Stomach (tissue), 8 donors: ENCODE measurements at regions not wholly inside any gene's neighbourhood (a gene's known extent, or its start where the extent isn't known, plus 50 kb on each side); places are given as distances from the start of the nearest gene placed in this dataset.

Source experiments
- DNase-seq, 2 donors: peaks; one replicate each; pipeline versions ENCODE4 v3.0.0 to v3.0.0-alpha.2; 2013 to 2019
- H3K27ac ChIP-seq, 5 donors: fragments of 200-600 bp in 4 of 5; sonication (generic) in 4 of 5; one replicate each; pipeline ENCODE4 v1.5.1; 2013 to 2019; ENCODE audit warnings: mild to moderate bottlenecking in 1 of 5, moderate library complexity in 1 of 5
- H3K27me3 ChIP-seq, 3 donors: fragments of 200-600 bp; sonication (generic); one replicate each; pipeline ENCODE4 v1.5.1; 2017 to 2019; ENCODE audit warnings: mixed run types in 1 of 3
- H3K36me3 ChIP-seq, 4 donors: fragments of 200-600 bp; sonication (generic); 1 replicate in 3 of 4; 2 replicates in 1 of 4; pipeline ENCODE4 v1.5.1; 2016 to 2019
- H3K4me1 ChIP-seq, 4 donors: fragments of 200-600 bp; sonication (generic); one replicate each; pipeline ENCODE4 v1.5.1; 2016 to 2019
- H3K4me3 ChIP-seq, 4 donors: fragments of 200-600 bp; sonication (generic) in 3 of 4; one replicate each; pipeline ENCODE4 v1.5.1; 2016 to 2019; ENCODE audit warnings: mild to moderate bottlenecking in 1 of 4
- H3K9me3 ChIP-seq, 4 donors: fragments of 200-600 bp; sonication (generic); one replicate each; pipeline ENCODE4 v1.5.1; 2016 to 2019
- EP300 ChIP-seq: sonication (generic); formaldehyde crosslinking; IDR thresholded peaks from one replicate; pipeline ENCODE4 v1.6.1; 2017; ENCODE audit warnings: antibody characterized with exemption
- POLR2A ChIP-seq, 4 donors: fragments of 450-650 bp; IDR thresholded peaks; one replicate each; pipeline ENCODE4 v1.6.1; 2016; ENCODE audit warnings: antibody characterized with exemption in 4 of 4, control low read depth in 2 of 4, mild to moderate bottlenecking in 1 of 4, moderate library complexity in 1 of 4
- POLR2AphosphoS5 ChIP-seq, 3 donors: sonication (generic); formaldehyde crosslinking; IDR thresholded peaks; one replicate each; pipeline ENCODE4 v1.6.1; 2016; ENCODE audit warnings: antibody characterized with exemption in 3 of 3
- WGBS, 5 donors: extraction: QIAGEN DNeasy Blood & Tissue Kit in 3 of 5; methylation state at CpG; one replicate each; pipeline versions ENCODE4 v1.1.5 to v1.1.7; 2013 to 2018; 5-methylcytosine and 5-hydroxymethylcytosine counted together
- intact Hi-C: fragments of 100-400 bp; cut with DNase I; formaldehyde crosslinking; loops from one replicate; pipeline ENCODE4 v1.15.1; 2023; ENCODE audit warnings: low total_unique reads
- TF ChIP-seq, protein P1 (sequence below), 7 experiments: fragments of 450-650 bp in 4 of 7; fragments of 200-600 bp in 3 of 7; sonication (generic) in 3 of 7; IDR thresholded peaks; one replicate each; pipeline ENCODE4 v1.5.1; 2016 to 2019; ENCODE audit warnings: antibody characterized with exemption in 7 of 7, control low read depth in 2 of 7, mild to moderate bottlenecking in 1 of 7
- donor health status: healthy with polysubstance abuse.
- donor health status: Bipolar disorder and iron deficiency.
- donor health status: healthy.

DNA sequence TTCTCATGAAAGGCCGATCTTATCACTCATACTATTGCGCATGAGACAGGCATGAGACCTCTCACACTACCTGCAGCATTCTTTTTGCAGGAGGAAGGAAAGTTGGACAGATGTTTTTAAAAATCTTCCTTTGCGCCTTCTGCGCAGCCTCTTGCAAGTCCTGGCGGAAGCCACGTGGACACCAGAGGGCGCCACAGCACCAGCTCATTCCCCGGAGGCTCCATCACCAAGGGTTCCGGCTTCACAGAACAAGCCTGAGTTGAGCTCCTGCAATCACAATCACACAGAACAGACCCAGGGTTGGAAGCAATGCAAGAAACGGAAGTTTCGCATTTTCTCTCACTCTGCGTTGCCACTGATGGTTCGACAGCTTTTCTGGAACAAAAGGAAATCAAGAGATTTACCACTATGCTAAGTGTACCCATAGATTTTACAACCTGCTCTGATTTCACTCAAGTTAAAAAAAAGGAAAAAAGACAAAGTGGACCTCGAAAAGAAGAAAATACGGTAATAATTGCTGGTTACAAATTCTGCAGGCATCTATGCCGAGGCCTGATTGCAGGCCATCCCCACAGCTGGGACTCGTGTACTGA, 304.7 kb upstream of the MSX2 start:
- H3K4me3 ChIP-seq, result peak overlapping the region in 1 of 4 donors; percentile 17

GRCh38 chr5:174420651-174421407, 303.6 kb upstream of the MSX2 start:
- peaks cover 0 to 63% (median 4%) of the 10 kb centered on the region in 3 donors for H3K27me3 ChIP-seq
- intact Hi-C loops, result loop anchor here (5.0 kb wide), 1 partner anchor 316 kb away; no protein-coding TSS in a partner anchor
- peaks cover 3 to 11% (median 8%) of the 10 kb centered on the region in 4 donors for H3K4me1 ChIP-seq
- WGBS, 5 donors, result 31 to 62% (median 43%) methylated on average over 1 of the region's 1 CpG
- H3K4me3 ChIP-seq, result no peak overlapping the region
- TF ChIP-seq POLR2AphosphoS5 (IDR thresholded peaks at IDR 0.05) (no peak), EP300 (no peak), POLR2A (IDR thresholded peaks at IDR 0.05) (no peak)
- TF ChIP-seq, protein P1, sequence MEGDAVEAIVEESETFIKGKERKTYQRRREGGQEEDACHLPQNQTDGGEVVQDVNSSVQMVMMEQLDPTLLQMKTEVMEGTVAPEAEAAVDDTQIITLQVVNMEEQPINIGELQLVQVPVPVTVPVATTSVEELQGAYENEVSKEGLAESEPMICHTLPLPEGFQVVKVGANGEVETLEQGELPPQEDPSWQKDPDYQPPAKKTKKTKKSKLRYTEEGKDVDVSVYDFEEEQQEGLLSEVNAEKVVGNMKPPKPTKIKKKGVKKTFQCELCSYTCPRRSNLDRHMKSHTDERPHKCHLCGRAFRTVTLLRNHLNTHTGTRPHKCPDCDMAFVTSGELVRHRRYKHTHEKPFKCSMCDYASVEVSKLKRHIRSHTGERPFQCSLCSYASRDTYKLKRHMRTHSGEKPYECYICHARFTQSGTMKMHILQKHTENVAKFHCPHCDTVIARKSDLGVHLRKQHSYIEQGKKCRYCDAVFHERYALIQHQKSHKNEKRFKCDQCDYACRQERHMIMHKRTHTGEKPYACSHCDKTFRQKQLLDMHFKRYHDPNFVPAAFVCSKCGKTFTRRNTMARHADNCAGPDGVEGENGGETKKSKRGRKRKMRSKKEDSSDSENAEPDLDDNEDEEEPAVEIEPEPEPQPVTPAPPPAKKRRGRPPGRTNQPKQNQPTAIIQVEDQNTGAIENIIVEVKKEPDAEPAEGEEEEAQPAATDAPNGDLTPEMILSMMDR (IDR thresholded peaks at IDR 0.05), result no peak
- DNase-seq, result no peak
- H3K27ac ChIP-seq, result no peak overlapping the region
- no peaks in the 10 kb centered on the region for H3K36me3 ChIP-seq
- H3K9me3 ChIP-seq, result no peaks in the 10 kb centered on the region

More for the DNA sequence above, 304.7 kb upstream of the MSX2 start:
- Histone ChIP-seq H3K36me3 (no peaks in the 10 kb centered on the region), H3K27me3 (peaks cover 0 to 55% (median 4%) of the 10 kb centered on the region in 3 donors), H3K9me3 (no peaks in the 10 kb centered on the region), H3K4me1 (peaks cover 3 to 11% (median 8%) of the 10 kb centered on the region in 4 donors), H3K27ac (no peak overlapping the region)
- TF ChIP-seq POLR2AphosphoS5 (IDR thresholded peaks at IDR 0.05) (no peak), EP300 (no peak)
- TF ChIP-seq, protein P1 (IDR thresholded peaks at IDR 0.05), result peak in 5 of 7 experiments; percentile 43 to 87 (median 80)
- 18 to 20% (median 19%) methylated on average over 17 of the region's 17 CpGs for WGBS, 5 donors
- peak; percentile 93 to 97 for DNase-seq
- intact Hi-C loops, result loop anchor here (5.0 kb wide), 2 partner anchors 318 to 373 kb away; no protein-coding TSS in a partner anchor

- Histone ChIP-seq H3K4me3 (no peak overlapping the region), H3K27me3 (peaks cover 0 to 67% (median 4%) of the 10 kb centered on the region in 3 donors), H3K9me3 (no peaks in the 10 kb centered on the region), H3K36me3 (no peaks in the 10 kb centered on the region), H3K4me1 (peaks cover 3 to 11% (median 8%) of the 10 kb centered on the region in 4 donors), H3K27ac (no peak overlapping the region)
- TF ChIP-seq, protein P1 (IDR thresholded peaks at IDR 0.05), result no peak
- no peak for TF ChIP-seq POLR2AphosphoS5 (IDR thresholded peaks at IDR 0.05)
- TF ChIP-seq POLR2A (IDR thresholded peaks at IDR 0.05), result no peak
- no peak for TF ChIP-seq EP300
- intact Hi-C loops, result loop anchor here (5.0 kb wide), 1 partner anchor 316 kb away; no protein-coding TSS in a partner anchor
- WGBS, 5 donors, result 61 to 73% (median 68%) methylated on average over 7 of the region's 7 CpGs
- DNase-seq, result no peak
Measured at GRCh38 chr5:174421408-174421805, 303.0 kb upstream of the MSX2 start.

DNA sequence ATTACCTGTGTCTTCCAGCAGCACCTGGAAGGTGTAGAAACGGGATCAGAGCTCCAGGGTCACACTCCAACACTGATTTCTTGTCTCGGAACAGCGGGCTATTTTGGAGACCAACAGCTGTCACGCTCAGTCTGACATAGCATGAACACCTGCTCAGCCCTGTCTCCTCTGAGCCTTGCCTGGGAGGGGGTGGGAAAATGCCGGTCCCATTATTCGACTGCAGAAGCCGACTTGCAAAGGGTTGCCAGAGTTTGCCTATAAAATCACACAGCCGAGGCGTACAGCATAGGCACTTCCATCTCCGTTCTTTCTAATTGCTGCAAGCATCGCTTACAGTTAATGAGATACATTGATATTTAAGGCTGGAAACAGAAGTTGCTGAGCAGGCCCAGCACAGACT, 300.8 kb upstream of the MSX2 start:
- Histone ChIP-seq H3K36me3 (no peaks in the 10 kb centered on the region), H3K27ac (no peak overlapping the region), H3K4me1 (peaks cover 5 to 11% (median 9%) of the 10 kb centered on the region in 4 donors), H3K27me3 (peaks cover 0 to 52% (median 0%) of the 10 kb centered on the region in 3 donors), H3K9me3 (no peaks in the 10 kb centered on the region), H3K4me3 (no peak overlapping the region)
- TF ChIP-seq POLR2AphosphoS5 (IDR thresholded peaks at IDR 0.05) (no peak), EP300 (no peak), POLR2A (IDR thresholded peaks at IDR 0.05) (no peak)
- TF ChIP-seq, protein P1 (IDR thresholded peaks at IDR 0.05), result no peak
- 80 to 91% (median 90%) methylated on average over 10 to 11 of the region's 11 CpGs for WGBS, 5 donors
- no peak for DNase-seq
- intact Hi-C loops, result loop anchor here (5.0 kb wide), 1 partner anchor 314 kb away; no protein-coding TSS in a partner anchor
